ENCODE measurements at regions not wholly inside any gene's neighbourhood (a gene's known extent, or its start where the extent isn't known, plus 50 kb on each side); places are given as distances from the start of the nearest gene placed in this dataset.

DNA sequence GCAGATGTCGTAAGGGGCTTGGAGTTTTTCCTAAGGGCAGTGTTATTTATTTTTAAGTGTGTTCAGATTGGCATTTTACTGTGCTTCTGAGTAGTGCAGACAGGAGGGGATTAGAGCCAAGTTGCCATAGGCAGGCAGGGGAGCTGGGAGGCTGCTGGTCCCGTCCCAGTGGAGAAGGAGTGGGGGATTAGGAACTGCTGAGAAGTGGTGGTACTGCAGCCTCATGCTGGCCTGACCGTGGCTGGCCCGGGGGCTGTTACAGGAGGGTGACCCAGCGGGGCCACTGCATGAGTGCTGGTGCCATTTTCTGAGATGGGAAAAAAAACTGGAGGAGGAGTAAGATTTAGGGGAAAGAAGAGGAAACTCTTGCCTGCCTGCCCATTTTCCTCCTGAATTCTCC is 52.3 kb upstream of the DLK1 start:
- peaks cover 17% of the 10 kb centered on the region; the same call in 1 of the 2 replicates for H3K4me1 ChIP-seq (ENCODE audit: insufficient read depth, low read length)
- peaks cover 7% of the 10 kb centered on the region; the same call in 1 of the 2 replicates for H3K9me3 ChIP-seq (ENCODE audit: control insufficient read depth, insufficient read depth, low read length)
- no peak overlapping the region for H3K9ac ChIP-seq (ENCODE audit: low read depth, low read length)
- H3K36me3 ChIP-seq (ENCODE audit: insufficient read depth, low read length): no peaks in the 10 kb centered on the region

DNA sequence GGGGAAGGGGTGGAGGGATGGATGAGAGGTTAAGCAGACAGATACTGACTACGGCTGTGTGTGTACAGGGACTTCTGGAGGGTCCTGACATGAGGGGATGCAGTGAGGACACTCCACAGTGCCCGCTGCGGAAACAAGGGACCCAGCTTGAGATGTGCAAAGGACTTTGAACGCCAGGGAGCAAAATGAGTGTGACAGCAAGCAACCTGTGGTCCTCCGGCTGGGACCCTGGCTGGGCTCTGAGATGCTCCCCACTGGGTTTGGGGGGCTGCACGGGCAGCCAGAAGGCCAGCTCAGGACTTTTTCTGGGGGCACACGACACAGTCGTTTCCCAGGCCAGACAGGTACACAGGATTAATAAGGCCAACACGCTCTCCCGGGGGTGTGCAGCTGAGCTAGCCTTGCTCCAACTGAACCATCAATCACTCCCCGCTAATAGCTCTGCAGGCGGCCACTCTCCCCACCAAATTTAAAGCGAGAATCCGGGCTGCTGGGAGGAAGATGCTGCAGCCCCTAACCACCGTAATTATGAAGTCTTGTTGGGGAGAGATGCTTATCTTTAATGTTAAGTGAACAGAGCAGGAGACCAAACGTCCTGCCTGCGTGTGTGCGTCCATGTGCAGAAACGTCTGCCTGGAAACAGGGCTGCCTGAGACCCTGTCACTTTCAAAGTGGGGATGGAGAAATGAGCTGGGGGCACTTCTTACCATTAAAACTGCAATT is 51.6 kb upstream of the DLK1 start:
- Histone ChIP-seq H3K36me3 (ENCODE audit: insufficient read depth, low read length) (no peaks in the 10 kb centered on the region), H3K4me1 (ENCODE audit: insufficient read depth, low read length) (peaks cover 13% of the 10 kb centered on the region; the same call in 1 of the 2 replicates), H3K9ac (ENCODE audit: low read depth, low read length) (no peak overlapping the region), H3K9me3 (ENCODE audit: control insufficient read depth, insufficient read depth, low read length) (peaks cover 7% of the 10 kb centered on the region; the same call in 1 of the 2 replicates)

DNA sequence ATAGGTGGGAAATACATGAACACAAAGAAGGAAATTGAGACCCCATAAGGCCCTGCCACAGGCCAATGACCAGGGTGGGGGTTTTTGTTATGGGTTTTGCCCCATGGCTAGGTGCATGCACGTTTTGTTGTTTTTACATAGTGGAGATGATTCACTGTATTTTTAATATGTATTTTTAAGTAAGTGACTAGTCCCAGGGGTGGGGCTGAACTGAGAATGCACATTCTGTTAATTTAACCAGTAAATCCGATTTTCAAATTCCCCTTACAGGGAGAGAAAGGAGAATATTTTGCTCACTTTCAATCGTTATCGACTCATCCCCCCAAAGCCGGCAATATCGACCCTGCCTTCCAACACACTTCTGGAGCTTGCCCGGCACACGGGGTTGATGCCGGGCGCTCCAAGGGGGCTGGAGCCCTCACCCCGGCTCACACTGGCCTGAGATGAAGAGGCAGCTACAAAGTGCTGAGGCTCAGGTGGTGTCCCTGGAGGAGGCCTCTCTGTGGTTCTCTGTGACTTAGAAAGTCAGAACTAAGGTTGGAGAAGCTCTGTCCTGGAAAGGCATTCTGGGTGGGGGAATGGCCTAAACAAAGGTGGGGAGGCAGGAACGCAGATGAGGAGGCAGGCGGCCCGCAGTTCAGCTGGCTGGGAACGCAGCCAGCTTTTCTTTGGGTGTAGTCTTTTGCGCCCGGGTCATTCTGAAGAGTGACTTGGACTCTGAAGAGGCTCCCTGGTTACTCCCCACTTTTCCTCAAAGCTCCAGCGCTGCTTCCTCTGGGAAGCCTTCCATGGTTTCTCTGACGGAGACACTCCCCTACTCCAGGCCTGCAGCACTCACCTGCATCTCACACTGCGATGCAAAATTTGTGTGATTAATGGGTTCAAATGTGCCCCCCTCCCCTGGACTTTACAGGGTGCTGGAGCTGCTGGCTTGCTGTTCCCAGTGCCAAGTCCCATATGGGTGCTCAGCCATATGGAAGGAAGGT is 50.7 kb upstream of the DLK1 start:
- H3K4me1 ChIP-seq (ENCODE audit: insufficient read depth, low read length): peaks cover 17% of the 10 kb centered on the region; the same call in 1 of the 2 replicates
- H3K36me3 ChIP-seq (ENCODE audit: insufficient read depth, low read length): no peaks in the 10 kb centered on the region
- peaks cover 7% of the 10 kb centered on the region; the same call in 1 of the 2 replicates for H3K9me3 ChIP-seq (ENCODE audit: control insufficient read depth, insufficient read depth, low read length)
- H3K9ac ChIP-seq (ENCODE audit: low read depth, low read length): no peak overlapping the region
